GM12878 (cell line): ENCODE measurements at regions not wholly inside any gene's neighbourhood (a gene's known extent, or its start where the extent isn't known, plus 50 kb on each side); places are given as distances from the start of the nearest gene placed in this dataset.

Source experiments
- ATAC-seq: fragments of 200-7000 bp; cut with Tn5 transposase; 3 replicates; pipeline ENCODE4 v1.9.1; 2020; ENCODE audit warnings: mild to moderate bottlenecking, moderate library complexity
- BruUV-seq: library from RNA; stranded (reverse); fragments of 400-500 nt; replicated peaks from 2 replicates; lab custom pipeline; 2021; lab: Mats Ljungman, UMichigan
- CTCF ChIA-PET: fragments of 300-600 bp; sonication (Branson Sonifier 250); formaldehyde crosslinking; extraction: SDS; loops from one replicate; lab custom pipeline; 2021; ENCODE audit warnings: inconsistent platforms; lab: Yijun Ruan, JAX
- POLR2A ChIA-PET: fragments of 350-600 bp; formaldehyde crosslinking; extraction: SDS; loops from one replicate; lab custom pipeline; 2021; ENCODE audit warnings: inconsistent platforms; lab: Charles Lee
- RAD21 ChIA-PET: fragments of 300-600 bp; sonication (Branson Sonifier 250); formaldehyde crosslinking; loops from one replicate; lab custom pipeline; 2023; ENCODE audit warnings: antibody characterized with exemption; ENCODE audit not compliant: unreplicated experiment; lab: Charles Lee
- SMC1A ChIA-PET: fragments of 300-600 bp; sonication (Branson Sonifier 250); formaldehyde crosslinking; loops from one replicate; lab custom pipeline; 2023; ENCODE audit not compliant: unreplicated experiment, uncharacterized antibody; lab: Charles Lee
- DNase-seq: peaks from one replicate; pipeline ENCODE4 v3.0.0-alpha.2; 2011; ENCODE audit warnings: low read depth, low spot score
- FAIRE-seq: peaks from 3 replicates; lab custom pipeline; 2011; peaks lifted over from hg19 to GRCh38; lab: Jason Lieb, UNC
- H2AFZ ChIP-seq: 2 replicates; pipeline ENCODE4 v1.6.0; 2011; ENCODE audit warnings: low read depth, low read length, control low read depth; ENCODE audit not compliant: control insufficient read depth
- H3K27ac ChIP-seq: 2 replicates; pipeline ENCODE4 v1.5.1; 2011; ENCODE audit warnings: control low read depth; ENCODE audit not compliant: control insufficient read depth, insufficient read depth
- H3K27me3 ChIP-seq, 2 experiments: replicated peaks in 1 of 2; 2 replicates each; pipeline versions ENCODE4 v1.6.0 to v1.6.1; 2011; ENCODE audit warnings: low read length in 1 of 2; ENCODE audit not compliant: control insufficient read depth in 2 of 2, insufficient read depth in 2 of 2
- H3K36me3 ChIP-seq, 2 experiments: 2 replicates each; pipeline ENCODE4 v1.5.1; 2011; ENCODE audit warnings: low read length in 1 of 2; ENCODE audit not compliant: control insufficient read depth in 2 of 2, insufficient read depth in 2 of 2
- H3K4me1 ChIP-seq: 2 replicates; pipeline ENCODE4 v1.6.1; 2011; ENCODE audit warnings: mild to moderate bottlenecking, low read length, moderate library complexity, mixed read lengths; ENCODE audit not compliant: control insufficient read depth, insufficient read depth
- H3K4me2 ChIP-seq: 2 replicates; pipeline ENCODE4 v1.6.0; 2011; ENCODE audit warnings: control low read depth; ENCODE audit not compliant: control insufficient read depth, insufficient read depth
- H3K4me3 ChIP-seq: fragments of 200-600 bp; sonication (generic); 2 replicates; pipeline ENCODE4 v1.5.1; 2016
- H3K79me2 ChIP-seq: 2 replicates; pipeline ENCODE4 v1.6.0; 2011; ENCODE audit warnings: low read length; ENCODE audit not compliant: control insufficient read depth, insufficient read depth
- H3K9ac ChIP-seq: 2 replicates; pipeline ENCODE4 v1.8.0; 2011; ENCODE audit warnings: low read length, control low read depth, mixed read lengths; ENCODE audit not compliant: control insufficient read depth, insufficient read depth
- H3K9me3 ChIP-seq: replicated peaks from 3 replicates; pipeline ENCODE4 v1.5.1; 2011; ENCODE audit warnings: mild to moderate bottlenecking, low read length; ENCODE audit not compliant: control insufficient read depth, insufficient read depth
- H4K20me1 ChIP-seq: 2 replicates; pipeline ENCODE4 v1.6.0; 2011; ENCODE audit not compliant: control insufficient read depth, insufficient read depth
- BMI1 ChIP-seq: fragments of 450-650 bp; IDR thresholded peaks from 2 replicates; pipeline ENCODE4 v1.6.1; 2016; ENCODE audit warnings: mild to moderate bottlenecking, moderate library complexity, borderline replicate concordance
- CHD1 ChIP-seq: IDR thresholded peaks from 2 replicates; pipeline ENCODE4 v1.6.1; 2012; ENCODE audit warnings: low read depth, low read length, improper control_type of control experiment
- ETV6 ChIP-seq, 2 experiments: fragments of 450-650 bp in 1 of 2; IDR thresholded peaks in 1 of 2; conservative IDR thresholded peaks in 1 of 2; 2 replicates each; pipeline ENCODE4 v1.6.1; 2014; ENCODE audit warnings: antibody characterized with exemption in 1 of 2, borderline replicate concordance in 1 of 2, low read depth in 1 of 2, mild to moderate bottlenecking in 1 of 2, moderate library complexity in 1 of 2
- HDAC6 ChIP-seq: fragments of 200-600 bp; sonication (generic); IDR thresholded peaks from one replicate; pipeline ENCODE4 v1.8.0; 2017; ENCODE audit warnings: antibody characterized with exemption; ENCODE audit not compliant: unreplicated experiment
- MTA2 ChIP-seq: fragments of 450-650 bp; IDR thresholded peaks from 2 replicates; pipeline ENCODE4 v1.6.1; 2016; ENCODE audit warnings: low read depth, mild to moderate bottlenecking, moderate library complexity
- MTA3 ChIP-seq: IDR thresholded peaks from 2 replicates; pipeline ENCODE4 v1.6.1; 2012; ENCODE audit warnings: low read length, inconsistent platforms, borderline replicate concordance
- NRF1 ChIP-seq: conservative IDR thresholded peaks from 2 replicates; pipeline ENCODE4 v1.6.1; 2011; ENCODE audit warnings: mild to moderate bottlenecking, low read depth, low read length, improper control_type of control experiment
- POU2F2 ChIP-seq: IDR thresholded peaks from 3 replicates; pipeline ENCODE4 v1.6.1; 2011; ENCODE audit warnings: low read depth, mild to moderate bottlenecking, low read length, borderline replicate concordance
- TCF12 ChIP-seq: IDR thresholded peaks from 2 replicates; pipeline ENCODE4 v1.6.1; 2011; ENCODE audit warnings: low read depth, mild to moderate bottlenecking, low read length
- TCF3 ChIP-seq: IDR thresholded peaks from 2 replicates; pipeline ENCODE4 v1.6.1; 2012; ENCODE audit warnings: low read depth, mild to moderate bottlenecking, low read length, borderline replicate concordance; ENCODE audit not compliant: insufficient read depth
- YY1 ChIP-seq: IDR thresholded peaks from 2 replicates; pipeline ENCODE4 v1.6.1; 2011; ENCODE audit warnings: low read depth, mild to moderate bottlenecking, low read length
- ZBED1 ChIP-seq: IDR thresholded peaks from 2 replicates; pipeline ENCODE4 v1.6.1; 2016; ENCODE audit warnings: borderline replicate concordance
- ZNF207 ChIP-seq: fragments of 450-650 bp; IDR thresholded peaks from 2 replicates; pipeline ENCODE4 v1.6.1; 2014; ENCODE audit warnings: antibody characterized with exemption, mild to moderate bottlenecking, borderline replicate concordance
- ZNF622 ChIP-seq: fragments of 450-650 bp; IDR thresholded peaks from 2 replicates; pipeline ENCODE4 v1.6.1; 2017; ENCODE audit warnings: mild to moderate bottlenecking, inconsistent platforms
- WGBS: methylation state at CpG from one replicate; pipeline ENCODE4 v1.1.6; 2016; ENCODE audit warnings: low lambda C conversion rate; ENCODE audit not compliant: insufficient replicate concordance, insufficient coverage; ENCODE audit errors: missing lambda C conversion rate; 5-methylcytosine and 5-hydroxymethylcytosine counted together
- in situ Hi-C: fragments of 300-500 bp; cut with MboI; formaldehyde crosslinking; loops from 9 replicates; pipeline ENCODE4 v1.14.3; 2018; ENCODE audit warnings: mixed read lengths
- intact Hi-C: fragments of 100-400 bp; cut with micrococcal nuclease; formaldehyde crosslinking; loops from one replicate; pipeline ENCODE4 v1.14.2; 2022; ENCODE audit not compliant: unreplicated experiment
- TF ChIP-seq, protein P1 (sequence below): IDR thresholded peaks from 2 replicates; pipeline ENCODE4 v1.6.1; 2012; ENCODE audit warnings: improper control_type of control experiment, low read depth, low read length; ENCODE audit not compliant: insufficient replicate concordance

DNA sequence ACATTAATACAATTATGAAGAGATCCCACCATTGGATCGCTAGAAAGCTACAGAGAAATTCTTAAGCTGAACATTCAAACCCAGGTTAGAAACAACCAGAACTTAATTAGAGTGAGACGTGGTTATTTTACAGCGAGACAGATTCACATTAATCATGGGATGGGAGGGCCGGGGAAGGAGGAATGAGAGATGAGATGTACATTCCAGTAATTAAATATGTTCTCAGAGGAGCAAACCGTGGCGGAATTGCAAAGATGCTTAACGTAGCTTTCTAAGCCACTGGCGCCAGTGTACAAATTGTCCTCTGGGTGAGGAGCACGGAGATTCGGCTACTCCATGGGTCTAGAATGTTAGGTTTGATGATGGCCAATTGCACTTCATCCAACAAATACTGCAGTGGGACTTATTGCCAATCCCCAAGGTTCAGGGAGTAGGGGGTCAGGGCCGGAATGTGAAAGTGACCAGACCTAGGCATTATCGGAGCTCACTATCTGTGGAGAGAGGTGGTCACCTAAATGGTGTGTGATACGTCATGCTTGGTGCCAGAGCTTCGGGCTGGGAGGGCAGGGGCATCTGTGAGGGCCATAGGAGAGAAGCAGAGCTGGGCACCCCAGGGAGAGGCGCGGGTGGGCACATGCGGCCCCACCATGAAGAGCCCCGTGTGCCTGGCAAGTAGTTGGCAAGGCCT is 114.7 kb downstream of the EDN3 start:
- TF ChIP-seq NRF1 (no peak), TCF3 (no peak), ZBED1 (no peak), POU2F2 (no peak), HDAC6 (no peak), MTA3 (no peak), MTA2 (no peak), ZNF207 (no peak), ZNF622 (no peak), BMI1 (no peak), TCF12 (no peak), YY1 (no peak), CHD1 (no peak), ETV6 (conservative IDR thresholded peaks at IDR 0.05 in 1 of 2, IDR thresholded peaks at IDR 0.05 in 1 of 2; ENCODE audit: borderline replicate concordance in 1 of 2, low read depth in 1 of 2) (no peak)
- TF ChIP-seq, protein P1, sequence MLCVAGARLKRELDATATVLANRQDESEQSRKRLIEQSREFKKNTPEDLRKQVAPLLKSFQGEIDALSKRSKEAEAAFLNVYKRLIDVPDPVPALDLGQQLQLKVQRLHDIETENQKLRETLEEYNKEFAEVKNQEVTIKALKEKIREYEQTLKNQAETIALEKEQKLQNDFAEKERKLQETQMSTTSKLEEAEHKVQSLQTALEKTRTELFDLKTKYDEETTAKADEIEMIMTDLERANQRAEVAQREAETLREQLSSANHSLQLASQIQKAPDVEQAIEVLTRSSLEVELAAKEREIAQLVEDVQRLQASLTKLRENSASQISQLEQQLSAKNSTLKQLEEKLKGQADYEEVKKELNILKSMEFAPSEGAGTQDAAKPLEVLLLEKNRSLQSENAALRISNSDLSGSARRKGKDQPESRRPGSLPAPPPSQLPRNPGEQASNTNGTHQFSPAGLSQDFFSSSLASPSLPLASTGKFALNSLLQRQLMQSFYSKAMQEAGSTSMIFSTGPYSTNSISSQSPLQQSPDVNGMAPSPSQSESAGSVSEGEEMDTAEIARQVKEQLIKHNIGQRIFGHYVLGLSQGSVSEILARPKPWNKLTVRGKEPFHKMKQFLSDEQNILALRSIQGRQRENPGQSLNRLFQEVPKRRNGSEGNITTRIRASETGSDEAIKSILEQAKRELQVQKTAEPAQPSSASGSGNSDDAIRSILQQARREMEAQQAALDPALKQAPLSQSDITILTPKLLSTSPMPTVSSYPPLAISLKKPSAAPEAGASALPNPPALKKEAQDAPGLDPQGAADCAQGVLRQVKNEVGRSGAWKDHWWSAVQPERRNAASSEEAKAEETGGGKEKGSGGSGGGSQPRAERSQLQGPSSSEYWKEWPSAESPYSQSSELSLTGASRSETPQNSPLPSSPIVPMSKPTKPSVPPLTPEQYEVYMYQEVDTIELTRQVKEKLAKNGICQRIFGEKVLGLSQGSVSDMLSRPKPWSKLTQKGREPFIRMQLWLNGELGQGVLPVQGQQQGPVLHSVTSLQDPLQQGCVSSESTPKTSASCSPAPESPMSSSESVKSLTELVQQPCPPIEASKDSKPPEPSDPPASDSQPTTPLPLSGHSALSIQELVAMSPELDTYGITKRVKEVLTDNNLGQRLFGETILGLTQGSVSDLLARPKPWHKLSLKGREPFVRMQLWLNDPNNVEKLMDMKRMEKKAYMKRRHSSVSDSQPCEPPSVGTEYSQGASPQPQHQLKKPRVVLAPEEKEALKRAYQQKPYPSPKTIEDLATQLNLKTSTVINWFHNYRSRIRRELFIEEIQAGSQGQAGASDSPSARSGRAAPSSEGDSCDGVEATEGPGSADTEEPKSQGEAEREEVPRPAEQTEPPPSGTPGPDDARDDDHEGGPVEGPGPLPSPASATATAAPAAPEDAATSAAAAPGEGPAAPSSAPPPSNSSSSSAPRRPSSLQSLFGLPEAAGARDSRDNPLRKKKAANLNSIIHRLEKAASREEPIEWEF = no peak
- ChIA-PET POLR2A (no interaction called here), RAD21 (no interaction called here), SMC1A (no interaction called here), CTCF (no interaction called here)
- peaks cover 0 to 11% of the 10 kb centered on the region in 2 experiments; a peak in 2 of 4 replicates for H3K27me3 ChIP-seq
- H3K36me3 ChIP-seq = no peaks in the 10 kb centered on the region
- H4K20me1 ChIP-seq = no peaks in the 10 kb centered on the region
- no peak overlapping the region for H2AFZ ChIP-seq
- in situ Hi-C loops = no loop called here
- no peak overlapping the region for H3K4me3 ChIP-seq
- no TSS peak for BruUV-seq
- H3K27ac ChIP-seq = no peak overlapping the region
- FAIRE-seq (no peak), ATAC-seq (no peak), DNase-seq (no peak)
- H3K9me3 ChIP-seq = no peaks in the 10 kb centered on the region
- H3K4me1 ChIP-seq = no peaks in the 10 kb centered on the region
- intact Hi-C loops = no loop called here
- H3K79me2 ChIP-seq = no peaks in the 10 kb centered on the region
- WGBS = 30% methylated on average over 18 of the region's 18 CpGs
- H3K9ac ChIP-seq = no peak overlapping the region
- no peak overlapping the region for H3K4me2 ChIP-seq
